ENCODE measurements at regions not wholly inside any gene's neighbourhood (a gene's known extent, or its start where the extent isn't known, plus 50 kb on each side); places are given as distances from the start of the nearest gene placed in this dataset.

GRCh38 chr10:108050626-108051025 lies 886.1 kb upstream of the SORCS1 start:
- Histone ChIP-seq H3K27ac (no peak overlapping the region), H3K4me1 (ENCODE audit: control insufficient read depth in 1 of 2, low read depth in 2 of 2) (no peaks in the 10 kb centered on the region), H3K9me3 (no peaks in the 10 kb centered on the region), H3K4me3 (no peak overlapping the region), H3K27me3 (replicated peaks; ENCODE audit: insufficient read depth) (no peaks in the 10 kb centered on the region), H3K36me3 (no peaks in the 10 kb centered on the region)
- TF ChIP-seq CTCF (IDR thresholded peaks at IDR 0.05) = no peak
- ATAC-seq (ENCODE audit: insufficient number of reproducible peaks, low FRiP score, low read depth) (no peak), DNase-seq (ENCODE audit: low spot score) (no peak)

GRCh38 chr10:108049668-108050067 lies 885.2 kb upstream of the SORCS1 start:
- H3K36me3 ChIP-seq = no peaks in the 10 kb centered on the region
- DNase-seq (ENCODE audit: low spot score) (no peak), ATAC-seq (ENCODE audit: insufficient number of reproducible peaks, low FRiP score, low read depth) (no peak)
- H3K4me3 ChIP-seq = no peak overlapping the region
- H3K4me1 ChIP-seq (ENCODE audit: control insufficient read depth in 1 of 2, low read depth in 2 of 2) = no peaks in the 10 kb centered on the region
- H3K27me3 ChIP-seq (replicated peaks; ENCODE audit: insufficient read depth) = no peaks in the 10 kb centered on the region
- no peak for TF ChIP-seq CTCF (IDR thresholded peaks at IDR 0.05)
- no peaks in the 10 kb centered on the region for H3K9me3 ChIP-seq
- no peak overlapping the region for H3K27ac ChIP-seq

GRCh38 chr10:108048898-108049297 lies 884.4 kb upstream of the SORCS1 start:
- Histone ChIP-seq H3K9me3 (no peaks in the 10 kb centered on the region), H3K4me3 (no peak overlapping the region), H3K27ac (no peak overlapping the region), H3K36me3 (no peaks in the 10 kb centered on the region), H3K27me3 (replicated peaks; ENCODE audit: insufficient read depth) (no peaks in the 10 kb centered on the region), H3K4me1 (ENCODE audit: control insufficient read depth in 1 of 2, low read depth in 2 of 2) (no peaks in the 10 kb centered on the region)
- no peak for DNase-seq (ENCODE audit: low spot score)
- no peak for TF ChIP-seq CTCF (IDR thresholded peaks at IDR 0.05)
- ATAC-seq (ENCODE audit: insufficient number of reproducible peaks, low FRiP score, low read depth) = no peak

- Histone ChIP-seq H3K27ac (no peak overlapping the region), H3K9me3 (no peaks in the 10 kb centered on the region), H3K4me1 (ENCODE audit: control insufficient read depth in 1 of 2, low read depth in 2 of 2) (no peaks in the 10 kb centered on the region), H3K36me3 (no peaks in the 10 kb centered on the region), H3K4me3 (no peak overlapping the region), H3K27me3 (replicated peaks; ENCODE audit: insufficient read depth) (no peaks in the 10 kb centered on the region)
- ATAC-seq (ENCODE audit: insufficient number of reproducible peaks, low FRiP score, low read depth) (no peak), DNase-seq (ENCODE audit: low spot score) (no peak)
- TF ChIP-seq CTCF (IDR thresholded peaks at IDR 0.05) = no peak
Measured at GRCh38 chr10:108039821-108040584, 875.5 kb upstream of the SORCS1 start.

GRCh38 chr10:108037061-108037460 lies 872.6 kb upstream of the SORCS1 start:
- Histone ChIP-seq H3K27me3 (replicated peaks; ENCODE audit: insufficient read depth) (no peaks in the 10 kb centered on the region), H3K9me3 (no peaks in the 10 kb centered on the region), H3K27ac (no peak overlapping the region), H3K4me1 (ENCODE audit: control insufficient read depth in 1 of 2, low read depth in 2 of 2) (no peaks in the 10 kb centered on the region), H3K36me3 (no peaks in the 10 kb centered on the region), H3K4me3 (no peak overlapping the region)
- TF ChIP-seq CTCF (IDR thresholded peaks at IDR 0.05) = no peak
- ATAC-seq (ENCODE audit: insufficient number of reproducible peaks, low FRiP score, low read depth) = no peak
- DNase-seq (ENCODE audit: low spot score) = no peak
